Mucosa of descending colon (tissue), 3 donors: ENCODE measurements at regions not wholly inside any gene's neighbourhood (a gene's known extent, or its start where the extent isn't known, plus 50 kb on each side); places are given as distances from the start of the nearest gene placed in this dataset.

Experiments
- ATAC-seq: fragments of 200-7000 bp; cut with Tn5 transposase; one replicate; pipeline ENCODE4 v1.9.1; 2020; ENCODE audit warnings: mild to moderate bottlenecking, moderate library complexity
- DNase-seq, 3 donors: peaks; one replicate each; pipeline ENCODE4 v3.0.0-alpha.2; 2020
- H3K36me3 ChIP-seq: fragments of 200-600 bp; one replicate; pipeline ENCODE4 v1.8.0; 2021; ENCODE audit warnings: low read depth, mild to moderate bottlenecking
- H3K4me1 ChIP-seq: fragments of 200-600 bp; one replicate; pipeline ENCODE4 v1.8.0; 2021; ENCODE audit warnings: low read depth, mild to moderate bottlenecking
- H3K4me3 ChIP-seq: fragments of 200-600 bp; one replicate; pipeline ENCODE4 v1.8.0; 2021; ENCODE audit warnings: mild to moderate bottlenecking
- H3K9me3 ChIP-seq: fragments of 200-600 bp; one replicate; pipeline ENCODE4 v1.8.0; 2021; ENCODE audit warnings: mild to moderate bottlenecking
- CTCF ChIP-seq: fragments of 200-600 bp; IDR thresholded peaks from one replicate; pipeline ENCODE4 v1.8.0; 2022; ENCODE audit warnings: antibody characterized with exemption, mild to moderate bottlenecking
- intact Hi-C, 2 donors: fragments of 100-400 bp; cut with DNase I in 1 of 2; cut with micrococcal nuclease in 1 of 2; formaldehyde crosslinking; loops; one replicate each; pipeline versions ENCODE4 v1.11.0 to v1.11.1; 2022; cut with DNase I, micrococcal nuclease
- donor health status: DM: no; HTN: no; CAD: no; lungs with moderate emphysema.
- donor health status: DM: no; HTN: no; CAD: no.
- donor health status: DM: no; HTN: yes; CAD: no.

GRCh38 chr1:88056881-88057280 is 627.2 kb upstream of the PKN2 start:
- no peak for TF ChIP-seq CTCF
- no peak for ATAC-seq
- no peak overlapping the region for H3K4me3 ChIP-seq
- DNase-seq = no peak
- no peaks in the 10 kb centered on the region for H3K9me3 ChIP-seq
- no peaks in the 10 kb centered on the region for H3K4me1 ChIP-seq
- no peaks in the 10 kb centered on the region for H3K36me3 ChIP-seq
- intact Hi-C loops = loop anchor here in 1 of 2 donors (10.0 kb wide), 1 partner anchor 762 kb away; no protein-coding TSS in a partner anchor

- H3K36me3 ChIP-seq = no peaks in the 10 kb centered on the region
- no peak for ATAC-seq
- intact Hi-C loops = loop anchor here in 1 of 2 donors (10.0 kb wide), 1 partner anchor 763 kb away; no protein-coding TSS in a partner anchor
- no peak for DNase-seq
- H3K4me3 ChIP-seq = no peak overlapping the region
- no peaks in the 10 kb centered on the region for H3K4me1 ChIP-seq
- H3K9me3 ChIP-seq = no peaks in the 10 kb centered on the region
- TF ChIP-seq CTCF = no peak
These were observed 625.9 kb upstream of the PKN2 start for GRCh38 chr1:88058205-88058604.

GRCh38 chr1:88060112-88060673 is 623.9 kb upstream of the PKN2 start:
- H3K4me1 ChIP-seq = no peaks in the 10 kb centered on the region

GRCh38 chr1:88060750-88061491 is 623.2 kb upstream of the PKN2 start:
- no peak for TF ChIP-seq CTCF
- Histone ChIP-seq H3K9me3 (no peaks in the 10 kb centered on the region), H3K4me3 (no peak overlapping the region), H3K36me3 (no peaks in the 10 kb centered on the region), H3K4me1 (no peaks in the 10 kb centered on the region)
- ATAC-seq = no peak
- no peak for DNase-seq
- intact Hi-C loops = no loop called here

More at GRCh38 chr1:88060112-88060673, 623.9 kb upstream of the PKN2 start:
- DNase-seq = no peak
- no peak for ATAC-seq
- Histone ChIP-seq H3K4me3 (no peak overlapping the region), H3K9me3 (no peaks in the 10 kb centered on the region), H3K36me3 (no peaks in the 10 kb centered on the region)
- TF ChIP-seq CTCF = no peak
- intact Hi-C loops = no loop called here

GRCh38 chr1:88061492-88062177 is 622.4 kb upstream of the PKN2 start:
- DNase-seq (peak in 2 of 3 donors; percentile 34 to 84), ATAC-seq (peak; percentile 86)
- TF ChIP-seq CTCF = peak; percentile 11
- intact Hi-C loops = no loop called here
- H3K36me3 ChIP-seq = no peaks in the 10 kb centered on the region
- no peaks in the 10 kb centered on the region for H3K9me3 ChIP-seq
- H3K4me3 ChIP-seq = no peak overlapping the region
- H3K4me1 ChIP-seq = no peaks in the 10 kb centered on the region
